ENCODE measurements at regions not wholly inside any gene's neighbourhood (a gene's known extent, or its start where the extent isn't known, plus 50 kb on each side); places are given as distances from the start of the nearest gene placed in this dataset.

DNA sequence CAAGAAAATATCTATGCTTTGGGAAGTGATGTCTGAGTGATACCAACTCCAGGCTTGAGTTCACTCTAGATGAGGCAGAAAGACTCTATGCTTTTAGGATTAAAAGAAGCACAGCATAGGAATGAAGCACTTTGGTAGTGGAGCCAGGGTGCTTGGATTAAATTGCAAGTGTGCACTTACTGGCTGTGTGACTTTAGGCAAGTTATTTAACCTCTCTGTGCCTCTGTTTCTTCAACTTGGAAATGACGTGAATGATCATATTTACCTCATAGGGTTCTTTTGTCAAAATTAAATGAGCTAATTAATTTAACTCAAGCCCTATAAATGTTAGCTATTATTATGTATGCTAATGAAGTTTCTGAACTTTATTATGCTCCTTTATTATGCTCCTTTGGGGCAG lies 446.1 kb downstream of the TTLL7 start:
- intact Hi-C loops (cut with micrococcal nuclease; ENCODE audit: unreplicated experiment): no loop called here
- Mint-ChIP-seq H3K9me3 (ENCODE audit: low read depth, unreplicated experiment) (peaks cover 18% of the 10 kb centered on the region), H3K4me3 (ENCODE audit: low read depth, unreplicated experiment) (no peak overlapping the region), H3K36me3 (ENCODE audit: insufficient read depth, unreplicated experiment) (no peaks in the 10 kb centered on the region), H3K4me1 (ENCODE audit: low read depth, unreplicated experiment) (no peaks in the 10 kb centered on the region), H3K27me3 (ENCODE audit: unreplicated experiment) (no peaks in the 10 kb centered on the region), H3K27ac (ENCODE audit: unreplicated experiment) (no peak overlapping the region)
- CTCF ChIA-PET: no interaction called here
- BruUV-seq (replicated peaks): no TSS peak
- TF ChIP-seq, protein P1, sequence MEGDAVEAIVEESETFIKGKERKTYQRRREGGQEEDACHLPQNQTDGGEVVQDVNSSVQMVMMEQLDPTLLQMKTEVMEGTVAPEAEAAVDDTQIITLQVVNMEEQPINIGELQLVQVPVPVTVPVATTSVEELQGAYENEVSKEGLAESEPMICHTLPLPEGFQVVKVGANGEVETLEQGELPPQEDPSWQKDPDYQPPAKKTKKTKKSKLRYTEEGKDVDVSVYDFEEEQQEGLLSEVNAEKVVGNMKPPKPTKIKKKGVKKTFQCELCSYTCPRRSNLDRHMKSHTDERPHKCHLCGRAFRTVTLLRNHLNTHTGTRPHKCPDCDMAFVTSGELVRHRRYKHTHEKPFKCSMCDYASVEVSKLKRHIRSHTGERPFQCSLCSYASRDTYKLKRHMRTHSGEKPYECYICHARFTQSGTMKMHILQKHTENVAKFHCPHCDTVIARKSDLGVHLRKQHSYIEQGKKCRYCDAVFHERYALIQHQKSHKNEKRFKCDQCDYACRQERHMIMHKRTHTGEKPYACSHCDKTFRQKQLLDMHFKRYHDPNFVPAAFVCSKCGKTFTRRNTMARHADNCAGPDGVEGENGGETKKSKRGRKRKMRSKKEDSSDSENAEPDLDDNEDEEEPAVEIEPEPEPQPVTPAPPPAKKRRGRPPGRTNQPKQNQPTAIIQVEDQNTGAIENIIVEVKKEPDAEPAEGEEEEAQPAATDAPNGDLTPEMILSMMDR (IDR thresholded peaks at IDR 0.05; ENCODE audit: unreplicated experiment): no peak
- no peak for DNase-seq

GRCh38 chr1:83548311-83548710 lies 450.6 kb downstream of the TTLL7 start:
- intact Hi-C loops (cut with micrococcal nuclease; ENCODE audit: unreplicated experiment): no loop called here
- H3K4me3 Mint-ChIP-seq (ENCODE audit: low read depth, unreplicated experiment): no peak overlapping the region
- CTCF ChIA-PET: no interaction called here
- H3K36me3 Mint-ChIP-seq (ENCODE audit: insufficient read depth, unreplicated experiment): no peaks in the 10 kb centered on the region
- H3K9me3 Mint-ChIP-seq (ENCODE audit: low read depth, unreplicated experiment): peaks cover 20% of the 10 kb centered on the region
- DNase-seq: no peak
- H3K27me3 Mint-ChIP-seq (ENCODE audit: unreplicated experiment): no peaks in the 10 kb centered on the region
- no peaks in the 10 kb centered on the region for H3K4me1 Mint-ChIP-seq (ENCODE audit: low read depth, unreplicated experiment)
- no peak overlapping the region for H3K27ac Mint-ChIP-seq (ENCODE audit: unreplicated experiment)
- TF ChIP-seq, protein P1 (IDR thresholded peaks at IDR 0.05; ENCODE audit: unreplicated experiment): no peak
- BruUV-seq (replicated peaks): no TSS peak

GRCh38 chr1:83547901-83548300 lies 451.0 kb downstream of the TTLL7 start:
- TF ChIP-seq, protein P1 (IDR thresholded peaks at IDR 0.05; ENCODE audit: unreplicated experiment): no peak
- intact Hi-C loops (cut with micrococcal nuclease; ENCODE audit: unreplicated experiment): no loop called here
- H3K9me3 Mint-ChIP-seq (ENCODE audit: low read depth, unreplicated experiment): peaks cover 20% of the 10 kb centered on the region
- H3K4me1 Mint-ChIP-seq (ENCODE audit: low read depth, unreplicated experiment): no peaks in the 10 kb centered on the region
- no TSS peak for BruUV-seq (replicated peaks)
- DNase-seq: no peak
- no peaks in the 10 kb centered on the region for H3K36me3 Mint-ChIP-seq (ENCODE audit: insufficient read depth, unreplicated experiment)
- H3K27me3 Mint-ChIP-seq (ENCODE audit: unreplicated experiment): no peaks in the 10 kb centered on the region
- no peak overlapping the region for H3K27ac Mint-ChIP-seq (ENCODE audit: unreplicated experiment)
- no peak overlapping the region for H3K4me3 Mint-ChIP-seq (ENCODE audit: low read depth, unreplicated experiment)
- CTCF ChIA-PET: no interaction called here

GRCh38 chr1:83546874-83547273 lies 452.1 kb downstream of the TTLL7 start:
- BruUV-seq (replicated peaks): no TSS peak
- Mint-ChIP-seq H3K9me3 (ENCODE audit: low read depth, unreplicated experiment) (peaks cover 22% of the 10 kb centered on the region), H3K27ac (ENCODE audit: unreplicated experiment) (no peak overlapping the region), H3K4me3 (ENCODE audit: low read depth, unreplicated experiment) (no peak overlapping the region), H3K4me1 (ENCODE audit: low read depth, unreplicated experiment) (no peaks in the 10 kb centered on the region), H3K36me3 (ENCODE audit: insufficient read depth, unreplicated experiment) (no peaks in the 10 kb centered on the region), H3K27me3 (ENCODE audit: unreplicated experiment) (no peaks in the 10 kb centered on the region)
- TF ChIP-seq, protein P1 (IDR thresholded peaks at IDR 0.05; ENCODE audit: unreplicated experiment): no peak
- CTCF ChIA-PET: no interaction called here
- intact Hi-C loops (cut with micrococcal nuclease; ENCODE audit: unreplicated experiment): no loop called here
- DNase-seq: no peak
